ENCODE measurements at regions not wholly inside any gene's neighbourhood (a gene's known extent, or its start where the extent isn't known, plus 50 kb on each side); places are given as distances from the start of the nearest gene placed in this dataset.

- DNase-seq (ENCODE audit: low spot score), result no peak
These were observed 423.3 kb downstream of the GLRX3 start for GRCh38 chr10:130559547-130559880.

- DNase-seq (ENCODE audit: low spot score), result no peak
These were observed 423.9 kb downstream of the GLRX3 start for GRCh38 chr10:130560116-130560515.

- no peak for DNase-seq (ENCODE audit: low spot score)
These were observed 424.4 kb downstream of the GLRX3 start for GRCh38 chr10:130560573-130560972.

GRCh38 chr10:130561681-130562080 lies 425.5 kb downstream of the GLRX3 start:
- DNase-seq (ENCODE audit: low spot score), result no peak

- no peak for DNase-seq (ENCODE audit: low spot score)
These were observed 430.8 kb downstream of the GLRX3 start for GRCh38 chr10:130567011-130567410.

GRCh38 chr10:130567436-130567835 lies 431.2 kb downstream of the GLRX3 start:
- no peak for DNase-seq (ENCODE audit: low spot score)

- no peak for DNase-seq (ENCODE audit: low spot score)
These were observed 432.1 kb downstream of the GLRX3 start for GRCh38 chr10:130568246-130568645.

- no peak for DNase-seq (ENCODE audit: low spot score)
These were observed 433.9 kb downstream of the GLRX3 start for GRCh38 chr10:130570074-130570473.

GRCh38 chr10:130571674-130572073 lies 435.5 kb downstream of the GLRX3 start:
- DNase-seq (ENCODE audit: low spot score), result no peak

GRCh38 chr10:130573446-130573845 lies 437.3 kb downstream of the GLRX3 start:
- DNase-seq (ENCODE audit: low spot score), result no peak

- DNase-seq (ENCODE audit: low spot score), result no peak
These were observed 439.6 kb downstream of the GLRX3 start for GRCh38 chr10:130575756-130576285.

GRCh38 chr10:130576427-130576826 lies 440.2 kb downstream of the GLRX3 start:
- DNase-seq (ENCODE audit: low spot score), result no peak

GRCh38 chr10:130577039-130577438 lies 440.8 kb downstream of the GLRX3 start:
- no peak for DNase-seq (ENCODE audit: low spot score)

- no peak for DNase-seq (ENCODE audit: low spot score)
These were observed 442.5 kb downstream of the GLRX3 start for GRCh38 chr10:130578532-130579289.

- DNase-seq (ENCODE audit: low spot score), result no peak
These were observed 443.7 kb downstream of the GLRX3 start for GRCh38 chr10:130579913-130580312.

GRCh38 chr10:130580975-130581374 lies 444.8 kb downstream of the GLRX3 start:
- no peak for DNase-seq (ENCODE audit: low spot score)

GRCh38 chr10:130587718-130588117 lies 451.5 kb downstream of the GLRX3 start:
- DNase-seq (ENCODE audit: low spot score), result no peak

- no peak for DNase-seq (ENCODE audit: low spot score)
These were observed 469.8 kb downstream of the GLRX3 start for GRCh38 chr10:130606001-130606405.

GRCh38 chr10:130607366-130607765 lies 471.2 kb downstream of the GLRX3 start:
- no peak for DNase-seq (ENCODE audit: low spot score)

GRCh38 chr10:130611239-130611638 lies 475.0 kb downstream of the GLRX3 start:
- DNase-seq (ENCODE audit: low spot score), result no peak

GRCh38 chr10:130615457-130615856 lies 479.3 kb downstream of the GLRX3 start:
- no peak for DNase-seq (ENCODE audit: low spot score)

GRCh38 chr10:130617985-130618384 lies 481.8 kb downstream of the GLRX3 start:
- no peak for DNase-seq (ENCODE audit: low spot score)

- DNase-seq (ENCODE audit: low spot score), result no peak
These were observed 482.5 kb downstream of the GLRX3 start for GRCh38 chr10:130618647-130619046.

GRCh38 chr10:130621231-130621775 lies 485.1 kb downstream of the GLRX3 start:
- no peak for DNase-seq (ENCODE audit: low spot score)

Measured in activated CD4-positive, alpha-beta T cell treated with anti-CD3 and anti-CD28 coated beads, Interleukin-2, Interleukin-4, amounts not matched to agents 100 ng/mL and 50 ng/mL, durations not matched to agents 16 hours and 8 hours (primary cell).